Frontal cortex (tissue), 3 donors: ENCODE measurements at regions not wholly inside any gene's neighbourhood (a gene's known extent, or its start where the extent isn't known, plus 50 kb on each side); places are given as distances from the start of the nearest gene placed in this dataset.

ENCODE experiments used
- DNase-seq, 2 donors: peaks; one replicate each; pipeline ENCODE4 v3.0.0; 2012; ENCODE audit warnings: low spot score in 2 of 2
- FAIRE-seq: peaks from 2 replicates; lab custom pipeline; 2012; peaks lifted over from hg19 to GRCh38; lab: Jason Lieb, UNC
- donor health status: control.
- donor health status: control.
- donor health status: control.

DNA sequence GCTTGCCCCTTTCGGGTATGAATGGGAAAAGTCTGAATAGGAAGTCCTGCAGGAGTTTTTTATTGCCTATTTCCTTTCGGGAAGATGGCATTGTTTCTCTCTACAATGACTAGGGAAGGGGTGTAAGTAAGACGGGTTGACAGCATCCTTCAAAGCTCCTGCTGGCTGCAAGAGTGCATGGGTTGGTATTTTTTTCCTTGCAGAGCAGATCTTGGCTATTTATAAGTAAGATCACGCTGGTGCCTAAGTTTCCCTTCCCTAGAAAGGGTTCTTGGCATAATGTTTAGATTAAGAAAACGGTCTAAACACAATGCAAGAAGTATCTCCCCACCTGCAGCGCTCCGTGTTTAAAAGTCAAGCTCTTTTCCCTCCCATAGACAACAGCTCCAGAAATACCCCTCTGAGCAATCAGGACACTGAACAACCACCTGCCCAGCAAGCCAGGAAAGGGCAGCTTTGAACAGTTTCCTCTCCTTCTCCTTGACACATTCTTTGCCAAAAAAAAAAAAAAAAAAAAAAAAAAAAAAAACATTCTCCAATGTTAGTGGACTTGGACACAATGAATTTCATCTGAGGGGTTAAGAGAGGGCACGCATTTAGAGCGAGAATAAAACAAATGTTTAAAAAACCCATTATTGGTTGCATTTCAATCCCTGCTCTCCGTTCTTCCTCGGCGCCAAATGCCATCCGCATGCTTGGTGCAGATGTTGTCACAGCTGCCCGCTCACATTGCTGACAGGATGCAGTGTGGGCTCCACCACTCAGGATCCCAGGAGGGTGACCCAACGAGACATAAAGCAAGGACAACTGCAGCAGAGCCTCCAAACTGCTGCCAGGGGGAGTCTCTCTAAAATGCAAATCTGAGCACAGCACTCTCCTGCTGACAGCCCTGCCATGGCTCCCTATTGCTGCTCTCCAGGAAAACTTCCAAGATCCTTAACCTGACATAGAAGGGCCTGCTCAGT is 427.4 kb upstream of the MGMT start:
- DNase-seq (no peak), FAIRE-seq (no peak)

DNA sequence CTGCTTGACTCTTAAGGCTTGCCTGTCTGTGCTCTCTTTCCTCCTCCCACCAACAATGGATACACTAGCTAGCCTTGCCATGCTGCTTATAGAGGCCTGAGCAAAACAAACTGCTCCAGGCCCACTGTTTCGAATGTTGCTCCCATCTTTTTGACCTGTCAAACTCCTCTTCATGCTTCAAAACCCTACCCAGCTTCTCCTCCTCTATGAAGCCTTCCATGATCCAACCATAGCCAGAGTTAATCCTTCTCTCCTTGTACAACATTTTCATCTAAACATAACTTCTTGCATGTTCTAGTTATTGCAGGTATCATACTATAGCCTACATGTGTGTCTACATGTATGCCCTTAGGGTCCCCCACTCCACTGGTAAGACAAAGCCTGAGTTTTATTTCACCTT is 426.7 kb upstream of the MGMT start:
- FAIRE-seq (no peak), DNase-seq (no peak)

DNA sequence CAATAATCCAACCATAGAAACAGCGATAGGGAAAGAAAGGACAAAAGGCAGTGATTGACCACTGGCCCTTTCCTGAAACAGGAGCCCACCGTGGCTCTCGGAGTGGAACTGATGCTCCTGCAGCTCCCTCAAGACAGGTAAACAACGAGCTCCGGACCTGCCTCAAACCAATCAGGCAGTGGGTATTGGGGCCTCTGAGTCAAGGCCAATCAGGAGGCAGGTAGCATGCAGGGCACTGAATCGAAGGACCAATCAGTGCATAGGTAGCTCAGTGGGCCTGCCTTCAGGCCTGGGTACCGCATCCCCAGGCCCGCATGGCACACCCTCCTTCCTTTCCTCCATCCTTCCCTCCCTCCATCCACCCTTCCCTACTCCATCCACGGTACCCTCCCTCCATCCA is 425.1 kb upstream of the MGMT start:
- DNase-seq (no peak), FAIRE-seq (no peak)

DNA sequence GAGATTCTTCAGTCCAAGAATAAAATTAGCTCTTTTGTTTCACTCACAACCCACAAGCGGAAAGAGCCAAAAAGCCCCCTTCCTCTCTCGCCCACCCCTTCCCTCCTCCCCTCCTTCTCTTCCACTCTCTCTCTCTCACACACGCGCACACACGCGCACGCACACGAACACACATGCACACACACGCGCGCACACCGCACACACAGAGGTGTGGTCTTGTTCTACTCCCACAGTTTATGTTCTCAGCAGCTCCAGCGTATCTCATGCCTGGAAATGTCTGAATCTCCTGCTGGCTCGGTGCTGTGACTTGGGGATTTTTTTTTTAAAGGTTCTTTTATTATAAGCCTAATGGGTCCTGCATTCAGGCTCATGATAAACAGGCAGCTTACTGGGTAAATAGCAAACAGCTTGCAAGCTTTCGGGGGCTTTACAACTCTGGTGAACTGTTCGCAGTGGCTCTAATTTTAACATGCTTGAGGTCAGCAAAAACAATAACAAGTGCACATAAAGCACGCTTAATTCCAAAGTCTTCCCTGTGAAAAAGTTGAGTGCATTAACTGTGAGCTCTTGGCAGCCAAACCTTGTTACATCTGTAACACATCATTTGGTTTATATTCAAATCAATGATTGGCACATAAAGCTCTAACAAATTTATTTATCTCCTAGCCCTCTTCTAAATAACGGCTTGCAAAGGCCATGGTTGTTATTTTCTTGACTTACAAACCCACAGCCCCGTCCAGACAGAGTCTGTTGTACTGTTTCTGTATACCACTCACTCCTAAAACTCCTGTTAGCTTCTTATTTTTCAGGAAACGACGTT is 424.1 kb upstream of the MGMT start:
- DNase-seq (no peak), FAIRE-seq (no peak)

DNA sequence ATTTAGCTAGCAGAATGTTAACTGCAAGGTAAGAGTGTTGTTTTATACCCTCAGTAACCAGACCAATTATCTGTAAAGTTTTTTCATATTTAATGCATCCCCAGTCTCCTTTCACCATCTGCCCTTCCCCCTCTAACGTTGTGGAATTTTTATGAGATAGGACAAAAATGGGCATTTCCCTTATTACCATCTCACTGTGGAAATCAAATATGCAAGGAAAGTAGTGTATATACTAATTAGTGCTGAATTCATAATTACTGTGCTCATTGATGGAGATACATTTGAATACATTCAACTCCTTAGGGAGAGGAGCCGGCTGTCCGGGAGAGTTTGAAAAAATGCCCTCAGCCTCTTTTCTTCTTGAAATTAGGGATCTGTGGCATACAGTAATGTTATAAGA is 423.4 kb upstream of the MGMT start:
- FAIRE-seq (no peak), DNase-seq (no peak)

DNA sequence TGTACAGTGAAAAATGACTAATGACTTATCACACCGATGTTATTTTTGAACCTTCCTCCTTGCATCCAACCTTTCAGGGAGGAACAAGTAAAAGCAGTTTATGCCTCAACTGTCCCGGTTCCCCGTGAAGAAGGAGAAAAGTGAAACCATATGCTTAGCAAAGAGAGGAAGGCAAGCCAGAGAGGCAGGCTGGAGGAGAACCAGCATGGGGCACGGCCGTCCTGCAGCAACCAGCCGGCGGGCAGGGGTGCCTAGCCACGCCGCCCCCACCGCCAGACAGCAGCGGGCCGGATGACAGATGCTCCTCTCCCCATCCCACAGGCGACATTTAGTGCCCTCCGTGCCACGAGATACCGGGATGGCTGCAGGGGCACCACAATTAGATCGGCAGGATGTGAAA is 421.4 kb upstream of the MGMT start:
- DNase-seq, result no peak
- no peak for FAIRE-seq

DNA sequence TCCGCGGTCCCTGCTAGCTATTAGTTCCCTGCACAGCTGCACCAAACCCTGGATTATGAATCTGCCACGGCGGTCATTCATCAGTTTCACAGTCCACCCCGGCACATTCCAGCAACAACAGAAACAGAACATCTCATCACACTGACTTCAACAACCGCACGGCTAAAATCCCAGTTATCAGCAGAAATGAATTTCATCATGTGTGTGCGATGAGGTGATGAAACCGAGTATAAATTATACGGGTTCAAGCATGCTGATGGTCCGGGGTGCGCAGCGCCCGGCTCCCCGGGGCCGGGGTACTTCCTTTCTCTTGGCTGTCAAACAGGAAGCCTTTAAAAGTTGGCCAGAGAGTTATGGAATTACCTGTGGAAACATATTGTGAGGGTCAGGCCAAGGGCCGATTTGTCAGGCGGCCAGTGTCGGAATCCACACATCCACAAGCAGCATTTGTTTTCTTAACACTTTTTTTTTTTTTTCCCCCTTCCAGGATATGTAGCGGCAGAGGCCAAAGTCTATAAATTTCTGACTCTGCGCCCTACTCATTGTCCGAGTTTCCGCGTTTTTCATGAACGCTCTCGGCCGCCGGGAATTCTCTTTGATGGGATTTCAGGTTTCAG is 420.9 kb upstream of the MGMT start:
- no peak for DNase-seq
- no peak for FAIRE-seq

DNA sequence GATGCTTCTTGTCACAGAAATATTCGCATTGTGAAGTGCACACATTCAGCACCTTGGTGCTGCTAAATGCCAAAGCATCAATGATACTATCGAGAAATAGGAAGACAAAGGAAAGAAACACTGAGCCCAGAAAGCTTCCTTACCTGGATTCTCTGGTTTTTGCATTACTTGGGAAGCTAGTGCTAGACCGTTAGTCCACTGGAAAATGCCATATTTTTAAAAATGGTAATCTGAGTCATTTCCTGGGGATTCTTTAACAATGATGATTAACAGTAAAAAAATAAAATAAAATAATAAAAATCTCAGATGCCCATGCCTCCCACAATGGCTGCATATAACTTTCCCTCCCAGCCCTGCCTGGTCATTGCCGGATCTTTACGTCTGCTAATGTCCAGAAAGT is 420.1 kb upstream of the MGMT start:
- FAIRE-seq (no peak), DNase-seq (no peak)

DNA sequence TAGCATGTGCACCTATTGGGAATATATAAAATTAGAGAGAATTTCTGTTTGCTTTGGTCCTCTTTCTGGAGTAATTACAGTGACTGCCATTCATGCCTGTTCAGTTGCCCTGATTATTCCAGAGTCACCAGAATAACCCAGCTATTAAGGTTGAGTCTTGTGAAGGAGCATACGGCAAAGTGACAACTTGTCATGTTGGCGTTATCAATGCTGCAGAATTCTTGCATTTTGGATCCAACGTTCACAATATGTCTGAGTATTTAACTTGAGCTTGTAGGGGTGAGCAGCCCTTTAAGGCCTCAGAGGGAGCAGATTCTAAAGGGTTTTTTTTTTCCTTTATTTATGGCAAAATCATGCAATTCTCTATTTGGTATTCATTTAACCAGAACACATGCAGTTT is 419.4 kb upstream of the MGMT start:
- FAIRE-seq (no peak), DNase-seq (no peak)

DNA sequence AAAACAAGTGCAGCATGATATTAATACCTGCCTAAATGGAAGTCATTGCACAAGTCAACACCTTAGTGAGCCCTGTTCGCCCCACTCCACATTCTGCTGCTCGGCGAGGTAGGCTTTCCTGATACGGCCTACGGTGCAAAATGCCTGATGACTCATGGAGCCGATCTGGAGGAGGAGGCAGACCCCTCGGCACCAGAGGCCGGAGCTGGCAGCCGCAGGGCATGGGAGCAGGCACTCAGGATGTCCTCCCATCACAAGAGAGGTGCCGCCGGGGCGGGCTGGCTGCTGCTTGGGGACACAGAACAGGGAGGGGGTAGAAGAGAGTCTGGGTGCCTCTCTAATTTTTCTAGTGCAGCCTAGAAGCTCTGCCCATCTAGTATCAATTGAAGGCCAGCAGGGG is 418.5 kb upstream of the MGMT start:
- FAIRE-seq (no peak), DNase-seq (no peak)

DNA sequence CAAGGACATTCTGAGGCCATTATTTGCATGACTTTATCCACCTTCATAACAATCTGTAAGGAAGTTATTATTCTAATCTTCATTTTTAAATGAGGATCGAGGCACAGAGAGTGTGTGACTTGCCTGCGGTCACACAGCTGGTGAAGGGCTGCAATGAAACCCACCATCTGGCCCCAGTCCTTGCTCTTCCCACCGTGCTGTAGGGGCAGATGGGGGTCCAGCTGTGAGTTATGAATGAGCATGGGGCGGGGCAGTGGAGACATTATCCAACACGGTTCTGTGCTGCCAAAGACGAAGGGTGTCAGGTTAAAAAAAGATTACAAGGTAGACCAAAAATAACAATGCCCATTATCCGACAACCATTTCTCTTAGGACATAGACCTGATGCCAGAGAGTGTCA is 417.5 kb upstream of the MGMT start:
- no peak for FAIRE-seq
- no peak for DNase-seq

DNA sequence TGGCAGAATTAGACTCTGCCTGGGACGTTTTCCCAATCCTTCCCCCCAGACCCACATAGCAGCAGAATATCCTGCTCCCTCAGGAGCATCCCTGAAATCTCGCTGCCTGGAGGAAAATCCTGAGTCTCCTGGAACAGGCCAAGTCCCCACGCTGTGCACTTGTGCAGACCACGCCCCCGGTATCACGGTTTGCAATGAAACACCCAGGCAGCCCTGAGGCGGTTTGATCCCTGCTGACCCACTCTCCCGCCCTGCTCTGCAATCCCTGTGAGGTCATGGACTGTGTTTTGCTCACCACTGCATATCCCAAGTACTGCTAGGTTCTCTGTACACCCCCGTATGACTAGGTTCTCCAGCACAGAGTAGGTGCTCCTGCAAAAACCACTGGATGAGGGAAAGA is 411.8 kb upstream of the MGMT start:
- DNase-seq (no peak), FAIRE-seq (no peak)

DNA sequence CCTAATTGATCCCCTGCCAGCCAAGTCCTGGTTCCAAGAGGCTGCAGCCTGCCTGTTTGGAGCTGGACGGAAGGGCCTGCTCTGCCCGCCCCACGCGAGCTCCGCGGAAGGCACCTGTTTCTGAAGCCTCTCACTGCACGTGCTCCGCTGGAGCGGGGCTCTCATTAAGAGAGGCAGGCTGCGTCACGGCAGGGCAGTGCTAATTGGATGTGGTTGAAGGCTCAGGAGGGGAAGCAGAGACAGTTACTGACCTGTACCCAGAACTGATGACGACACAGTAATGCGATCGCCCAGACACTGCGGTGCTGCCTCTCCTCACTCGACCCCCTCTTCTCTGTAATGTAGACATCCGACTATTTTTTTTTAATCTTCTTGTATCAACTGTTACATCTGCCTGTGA is 411.1 kb upstream of the MGMT start:
- FAIRE-seq, result no peak
- no peak for DNase-seq

DNA sequence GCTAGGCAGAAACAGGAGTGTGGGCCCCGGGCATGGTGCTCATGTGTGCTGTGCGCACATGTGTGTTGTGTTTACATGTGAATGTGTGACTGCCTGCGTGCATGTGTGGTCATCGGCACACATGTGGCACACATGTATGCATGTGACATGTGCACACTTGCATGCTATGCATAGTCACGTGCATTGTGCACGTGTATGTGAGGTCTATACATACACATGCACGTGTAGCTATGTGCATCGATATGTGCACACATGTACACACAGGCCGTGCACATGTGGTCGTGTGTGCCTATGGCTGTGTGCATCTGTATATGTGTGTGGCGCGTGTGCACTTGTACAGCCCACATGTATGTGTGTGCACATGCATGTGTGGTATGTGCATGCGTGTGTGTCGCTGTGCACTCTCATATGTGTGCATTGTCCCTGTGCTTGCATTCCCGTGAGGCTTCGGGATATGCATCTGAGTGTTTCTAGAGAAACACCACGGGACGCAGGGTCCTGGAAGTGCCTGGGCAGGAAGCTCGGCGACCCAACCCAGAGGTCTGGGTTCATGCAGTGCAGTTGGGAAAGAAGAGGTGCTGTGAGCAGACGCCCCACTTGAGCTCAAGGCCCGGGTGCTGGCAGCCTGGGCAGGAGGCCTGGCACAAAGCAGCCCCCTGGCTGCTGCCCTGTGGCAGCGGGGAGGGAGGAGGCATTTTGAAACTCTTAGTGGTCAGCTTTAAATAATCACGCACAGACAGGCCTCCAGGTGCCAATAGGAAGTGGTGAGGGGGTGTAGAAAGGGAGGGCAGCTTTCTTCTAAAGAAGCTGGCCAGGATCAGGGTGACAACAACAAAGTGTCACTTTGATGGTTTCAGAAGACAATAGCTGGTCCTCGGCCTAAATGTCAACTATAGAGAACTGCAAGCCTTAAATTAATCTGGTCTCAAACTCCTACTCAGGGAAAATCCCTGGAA is 410.0 kb upstream of the MGMT start:
- FAIRE-seq (no peak), DNase-seq (no peak)

DNA sequence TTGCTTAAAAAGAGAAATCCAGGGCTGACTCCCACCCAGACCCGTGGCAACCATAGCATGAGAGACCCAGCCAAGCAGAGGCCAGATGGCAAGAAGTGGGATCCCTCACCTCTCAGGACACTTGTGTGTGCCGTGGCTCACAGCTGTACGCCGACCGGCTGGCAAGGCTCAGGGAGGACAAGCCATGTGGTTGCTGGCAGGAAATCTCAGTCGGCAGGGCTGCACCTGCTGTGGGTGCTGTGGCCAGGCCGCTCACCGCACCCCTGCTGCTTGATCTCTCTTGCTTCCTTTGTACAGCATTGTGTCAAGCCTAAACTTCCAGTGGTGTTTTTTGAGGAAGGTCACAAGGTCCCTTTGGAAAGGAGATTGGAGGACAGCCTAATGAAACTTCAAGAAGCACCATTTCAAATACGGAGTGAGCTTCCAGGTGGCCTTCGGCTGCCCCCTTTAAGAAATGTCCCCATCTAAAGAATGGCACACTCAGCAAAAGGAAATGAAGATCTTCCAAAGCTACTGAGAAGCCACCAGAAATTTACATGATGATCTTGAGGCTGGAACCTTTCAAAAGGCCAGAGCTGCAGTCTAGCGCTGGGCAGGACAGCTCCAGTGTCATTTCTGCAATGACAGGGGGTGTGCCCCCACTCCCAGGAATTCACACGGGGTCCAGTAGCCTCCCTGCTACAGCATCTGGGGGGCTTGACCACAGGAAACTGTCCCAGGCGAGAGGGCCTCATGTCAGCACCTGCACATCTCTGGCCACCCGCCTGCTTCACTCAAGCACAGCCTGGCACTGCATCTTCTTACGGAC is 409.0 kb upstream of the MGMT start:
- DNase-seq (no peak), FAIRE-seq (no peak)

DNA sequence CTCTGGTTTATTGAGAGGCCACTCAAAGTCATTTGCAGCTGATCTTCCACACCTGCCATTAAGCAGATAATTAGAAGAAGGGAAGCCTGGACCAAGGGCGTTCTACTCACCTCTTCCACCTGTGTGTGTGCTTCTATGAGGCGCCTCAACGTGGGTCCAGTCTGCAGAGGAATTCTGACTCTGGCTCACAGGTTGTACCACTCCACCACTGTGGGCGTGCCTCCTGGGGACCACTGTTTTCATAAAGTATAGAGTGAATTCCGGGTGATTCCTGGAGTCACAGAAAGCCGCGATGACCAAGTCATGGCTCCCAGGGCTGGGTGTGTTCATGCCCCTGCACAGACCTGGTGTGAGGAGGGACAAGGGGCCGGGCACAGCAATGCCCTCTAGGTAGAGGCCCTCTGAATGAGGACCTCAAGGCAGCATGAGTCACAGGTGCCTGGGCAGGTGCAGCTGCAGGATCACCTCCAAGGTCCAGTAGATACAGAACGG is 408.3 kb upstream of the MGMT start:
- no peak for DNase-seq
- FAIRE-seq, result no peak

DNA sequence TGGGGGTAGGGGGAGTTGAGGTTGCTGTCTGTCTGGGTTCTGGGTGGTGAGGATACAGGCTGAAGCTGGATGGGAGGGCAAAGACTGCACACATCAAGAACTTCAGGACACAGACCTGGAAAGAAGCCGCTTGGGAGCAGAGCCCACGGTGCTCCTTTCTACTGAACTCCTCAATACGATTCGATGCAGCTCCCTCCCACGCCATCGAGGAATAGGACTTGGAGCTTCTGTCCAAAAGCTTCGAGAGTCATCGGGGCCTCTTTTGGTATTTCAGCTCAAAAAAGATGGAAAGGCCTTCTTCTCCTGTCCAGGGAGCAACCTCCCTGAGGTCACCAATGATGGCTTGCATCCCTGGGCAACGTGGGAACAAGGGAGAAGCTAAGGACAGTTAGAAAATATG is 407.1 kb upstream of the MGMT start:
- FAIRE-seq (no peak), DNase-seq (no peak)

DNA sequence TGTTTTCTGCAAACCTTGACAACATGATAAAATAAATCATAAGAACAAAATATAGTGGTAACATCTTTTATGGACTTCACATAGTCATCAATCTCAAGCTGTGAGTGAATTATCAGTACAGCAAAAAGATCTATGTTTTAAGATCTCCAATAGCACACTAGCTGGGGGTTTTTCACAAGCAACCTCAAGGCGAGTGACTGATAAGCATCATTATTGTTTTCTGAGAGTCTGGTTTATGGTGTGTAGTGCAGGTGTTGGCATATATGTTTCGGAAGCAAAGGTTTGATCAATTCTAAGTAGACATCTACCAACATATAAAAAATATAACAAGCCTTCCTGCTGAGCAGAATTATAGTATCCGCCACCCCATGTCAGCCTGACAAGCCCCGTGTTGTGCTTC is 403.8 kb upstream of the MGMT start:
- no peak for DNase-seq
- no peak for FAIRE-seq

DNA sequence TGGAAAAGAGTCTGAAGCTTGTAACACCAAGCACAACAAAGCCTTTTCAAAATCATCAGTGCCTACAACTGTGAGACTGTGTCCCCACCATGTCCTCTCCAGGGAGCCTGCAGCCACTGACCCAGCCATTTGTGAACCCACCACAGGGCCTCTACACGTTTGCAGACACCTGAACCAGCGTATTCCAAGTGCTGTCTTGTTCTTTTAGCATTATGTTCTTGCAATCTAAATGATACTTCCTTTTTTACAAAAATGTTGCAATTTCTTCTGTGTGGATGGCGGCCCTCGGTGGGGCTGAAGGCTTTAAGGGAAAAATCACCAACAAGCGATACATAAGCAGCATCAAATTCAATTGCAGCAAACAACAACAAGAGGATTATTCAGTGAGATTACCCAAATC is 403.2 kb upstream of the MGMT start:
- FAIRE-seq, result no peak
- no peak for DNase-seq
